GM19023 (cell line): ENCODE measurements at regions not wholly inside any gene's neighbourhood (a gene's known extent, or its start where the extent isn't known, plus 50 kb on each side); places are given as distances from the start of the nearest gene placed in this dataset.
"Not testable (repeated sequence)": the region's sequence is repeated elsewhere in the genome, so short reads cannot be mapped to it uniquely, and the experiment has no call there.

Source experiments
- ATAC-seq: cut with Tn5 transposase; IDR thresholded peaks from one replicate; pipeline ENCODE4 v1.9.1; 2021; ENCODE audit warnings: mild to moderate bottlenecking, moderate library complexity; ENCODE audit not compliant: unreplicated experiment

DNA sequence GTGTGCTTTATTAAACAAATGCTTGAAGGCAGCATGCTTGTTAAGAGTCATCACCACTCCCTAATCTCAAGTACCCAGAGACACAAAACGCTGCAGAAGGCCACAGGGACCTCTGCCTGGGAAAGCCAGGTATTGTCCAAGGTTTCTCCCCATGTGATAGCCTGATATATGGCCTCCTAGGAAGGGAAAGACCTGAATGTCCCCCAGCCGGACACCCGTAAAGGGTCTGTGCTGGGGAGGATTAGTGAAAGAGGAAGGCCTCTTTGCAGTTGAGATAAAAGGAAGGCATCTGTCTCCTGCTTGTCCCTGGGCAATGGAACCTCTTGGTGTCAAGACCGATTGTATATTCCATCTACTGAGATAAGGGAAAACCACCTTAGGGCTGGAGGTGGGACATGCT is 159.7 kb downstream of the ADRA2C start:
- not testable (repeated sequence) for ATAC-seq

DNA sequence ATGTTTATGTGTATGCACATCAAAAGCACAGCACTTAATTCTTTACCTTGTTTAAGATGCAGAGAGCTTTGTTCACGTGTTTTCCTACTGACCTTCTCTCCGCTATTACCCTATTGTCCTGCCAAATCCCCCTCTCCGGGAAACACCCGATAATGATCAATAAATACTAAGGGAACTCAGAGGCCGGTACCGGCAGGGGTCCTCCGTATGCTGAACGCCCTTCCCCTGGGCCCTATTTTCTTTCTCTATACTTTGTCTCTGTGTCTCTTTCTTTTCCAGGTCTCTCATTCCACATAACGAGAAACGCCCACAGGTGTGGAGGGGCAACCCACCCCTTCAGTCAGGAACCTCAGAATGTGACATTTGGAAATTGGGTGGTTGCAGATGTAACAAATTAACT is 160.1 kb downstream of the ADRA2C start:
- not testable (repeated sequence) for ATAC-seq

- not testable (repeated sequence) for ATAC-seq
These were observed 161.0 kb downstream of the ADRA2C start for GRCh38 chr4:3926969-3927755.

GRCh38 chr4:3929431-3929830 is 163.2 kb downstream of the ADRA2C start:
- not testable (repeated sequence) for ATAC-seq

- not testable (repeated sequence) for ATAC-seq
These were observed 166.5 kb downstream of the ADRA2C start for GRCh38 chr4:3932734-3933133.

GRCh38 chr4:3935406-3935805 is 169.2 kb downstream of the ADRA2C start:
- not testable (repeated sequence) for ATAC-seq

DNA sequence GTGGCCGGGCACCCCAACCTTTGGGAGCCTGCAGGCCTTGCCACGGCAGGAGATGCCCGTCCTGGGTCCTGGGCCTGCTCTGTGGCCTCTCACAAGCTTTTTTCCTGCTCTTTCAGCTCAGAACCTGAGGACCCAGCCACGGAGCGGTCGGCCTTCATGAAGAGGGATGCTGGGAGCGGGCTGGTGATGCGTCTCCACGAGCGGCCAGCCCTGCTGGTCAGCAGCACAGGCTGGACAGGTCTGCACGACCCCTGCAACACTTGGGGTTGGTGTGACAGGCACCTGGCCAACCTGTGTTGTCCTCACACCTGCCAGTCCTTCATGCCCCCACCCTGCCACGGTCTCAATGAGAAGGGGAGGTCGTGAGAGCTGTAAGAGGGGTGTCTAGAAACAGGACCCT is 170.0 kb downstream of the ADRA2C start:
- ATAC-seq = no peak

DNA sequence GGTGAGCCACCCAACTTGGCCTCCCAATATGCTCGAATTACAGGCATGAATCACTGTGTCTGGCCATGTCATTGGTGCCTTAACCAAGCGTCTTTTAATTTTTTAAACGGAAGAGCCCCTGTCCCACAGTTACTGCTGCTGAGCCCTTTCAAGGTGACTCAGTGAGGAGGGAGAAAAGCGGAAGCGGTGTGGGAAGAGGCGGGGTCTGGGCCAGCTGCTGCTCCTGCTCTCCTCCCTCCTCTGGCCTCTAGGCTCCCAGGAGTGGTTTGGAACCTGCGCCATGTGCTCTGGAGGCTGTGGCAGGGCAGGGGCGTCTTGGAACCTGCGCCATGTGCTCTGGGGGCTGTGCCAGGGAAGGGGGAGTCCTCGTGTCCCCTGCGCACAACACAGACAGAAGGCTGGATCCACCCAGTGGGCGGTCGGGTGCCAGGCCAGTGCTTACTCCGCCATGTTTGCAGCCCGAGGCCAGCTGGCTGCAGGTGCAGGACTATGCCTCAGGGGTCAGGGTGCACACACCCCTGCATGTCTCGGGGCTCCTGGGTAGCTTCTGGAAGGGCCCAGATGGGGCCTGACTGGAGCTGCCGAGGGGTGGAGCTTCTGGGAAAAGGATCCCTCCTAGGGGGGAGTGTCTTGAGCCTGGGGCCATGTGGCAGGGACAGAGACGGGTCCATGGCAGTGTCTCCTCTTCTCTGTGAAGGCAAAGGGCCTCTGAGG is 171.8 kb downstream of the ADRA2C start:
- not testable (repeated sequence) for ATAC-seq

- not testable (repeated sequence) for ATAC-seq
These were observed 172.5 kb downstream of the ADRA2C start for GRCh38 chr4:3938676-3939075.

DNA sequence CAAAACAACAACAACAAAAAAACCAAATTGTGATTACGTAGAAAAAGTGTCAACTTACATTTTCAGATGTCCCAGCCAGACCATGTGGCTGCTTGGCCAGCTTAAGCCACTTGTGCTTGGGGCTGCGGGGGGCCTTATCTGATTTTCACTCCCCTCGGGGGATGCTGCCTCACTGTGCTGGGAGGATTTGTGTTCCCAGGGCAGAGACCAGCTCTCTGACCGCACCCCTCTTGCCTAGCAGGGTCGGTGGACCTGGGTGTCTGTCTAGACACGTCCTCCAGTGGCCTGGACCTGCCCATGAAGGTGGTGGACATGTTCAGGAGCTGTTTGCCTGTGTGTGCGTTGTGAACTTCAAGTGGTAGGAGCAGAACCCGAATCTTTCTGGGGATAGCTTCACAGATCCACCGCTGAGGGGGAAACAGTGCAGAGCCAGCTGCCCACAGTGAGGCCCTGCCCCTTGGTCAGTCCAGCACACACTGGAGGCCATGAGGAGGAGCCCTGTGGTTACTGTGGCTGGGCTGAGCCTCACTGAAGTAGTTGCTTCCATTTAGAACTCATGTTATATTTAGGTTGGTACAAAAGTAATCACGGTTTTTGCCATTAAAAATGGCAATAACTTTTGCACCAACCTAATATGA is 173.9 kb downstream of the ADRA2C start:
- not testable (repeated sequence) for ATAC-seq

DNA sequence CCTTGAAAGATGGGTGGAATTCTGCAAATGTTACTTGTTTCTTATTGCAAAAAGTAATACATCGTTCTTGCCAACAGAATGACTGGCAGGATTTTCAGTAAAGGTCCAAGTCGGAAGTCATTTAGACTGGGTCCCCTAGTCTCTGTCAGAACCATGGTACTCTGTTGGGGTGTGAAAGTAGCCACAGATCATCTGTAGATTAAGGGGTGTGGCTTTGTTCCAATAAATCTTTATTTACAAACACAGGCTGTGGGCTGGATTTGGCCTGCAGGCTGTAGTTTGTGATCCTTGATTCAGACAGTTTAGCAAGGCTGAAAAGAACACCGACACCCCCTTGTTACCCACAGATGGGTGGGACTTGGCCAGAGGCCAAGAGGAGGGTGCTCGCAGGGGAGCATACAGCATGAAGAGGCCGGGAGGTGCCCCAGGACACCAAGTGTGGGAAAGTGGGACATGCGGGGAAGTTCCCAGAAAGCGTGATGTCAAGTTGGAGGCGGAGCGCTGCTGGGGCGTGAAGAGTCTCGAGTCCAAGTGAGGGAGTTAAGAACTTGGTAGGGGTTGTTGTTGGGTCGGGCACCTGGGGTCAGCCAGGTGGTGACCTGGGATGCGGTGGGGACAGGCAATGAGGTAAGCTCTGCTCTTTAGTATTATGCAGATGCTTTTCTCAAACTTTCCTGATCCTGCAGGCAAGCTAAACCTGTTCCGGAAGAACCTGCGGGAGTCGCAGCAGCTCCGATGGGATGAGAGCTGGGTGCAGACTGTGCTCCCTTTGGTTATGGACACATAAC is 175.7 kb downstream of the ADRA2C start:
- ATAC-seq = not testable (repeated sequence)

GRCh38 chr4:3942569-3942971 is 176.4 kb downstream of the ADRA2C start:
- not testable (repeated sequence) for ATAC-seq

- not testable (repeated sequence) for ATAC-seq
These were observed 176.9 kb downstream of the ADRA2C start for GRCh38 chr4:3943051-3943450.

DNA sequence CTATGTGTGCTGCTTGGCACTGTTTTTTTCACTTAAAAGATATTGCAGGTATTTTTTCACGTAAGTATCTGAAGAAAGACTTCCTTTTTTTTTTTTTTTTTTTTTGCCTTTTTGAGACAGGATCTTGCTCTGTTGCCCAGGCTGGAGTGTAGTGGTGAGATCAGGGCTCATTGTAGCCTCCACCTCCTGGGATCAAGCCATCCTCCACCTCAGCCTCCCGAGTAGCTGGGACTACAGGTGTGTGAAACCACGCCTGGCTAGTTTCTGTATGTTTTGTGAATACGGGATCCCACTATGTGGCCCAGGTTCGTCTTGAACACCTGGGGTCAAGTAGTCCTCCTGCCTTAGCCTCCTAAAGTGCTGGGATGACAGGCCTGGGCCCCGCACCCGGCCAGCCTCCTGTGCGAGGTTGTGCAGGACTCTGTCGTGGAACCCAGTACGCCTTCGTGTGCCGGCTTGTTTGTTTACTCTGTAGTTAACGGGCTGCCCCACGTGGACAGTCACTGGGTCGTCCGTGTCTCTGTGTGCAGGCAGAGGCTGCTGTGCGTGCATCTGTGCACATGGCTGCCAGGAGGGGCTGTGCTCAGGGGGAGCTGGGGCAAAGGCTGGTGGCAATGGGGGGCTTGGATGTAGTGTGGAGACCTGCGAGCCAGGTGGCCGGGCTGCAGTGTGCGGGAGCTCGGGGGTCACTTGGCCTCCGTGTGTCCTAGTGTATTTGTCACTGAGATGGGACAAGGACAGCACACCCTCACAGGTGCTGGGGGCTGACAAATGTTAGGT is 179.5 kb downstream of the ADRA2C start:
- ATAC-seq = no peak

- ATAC-seq = not testable (repeated sequence)
These were observed 180.4 kb downstream of the ADRA2C start for GRCh38 chr4:3946553-3946952.

- not testable (repeated sequence) for ATAC-seq
These were observed 181.6 kb downstream of the ADRA2C start for GRCh38 chr4:3947761-3948160.

GRCh38 chr4:3948210-3948609 is 182.0 kb downstream of the ADRA2C start:
- ATAC-seq = not testable (repeated sequence)

DNA sequence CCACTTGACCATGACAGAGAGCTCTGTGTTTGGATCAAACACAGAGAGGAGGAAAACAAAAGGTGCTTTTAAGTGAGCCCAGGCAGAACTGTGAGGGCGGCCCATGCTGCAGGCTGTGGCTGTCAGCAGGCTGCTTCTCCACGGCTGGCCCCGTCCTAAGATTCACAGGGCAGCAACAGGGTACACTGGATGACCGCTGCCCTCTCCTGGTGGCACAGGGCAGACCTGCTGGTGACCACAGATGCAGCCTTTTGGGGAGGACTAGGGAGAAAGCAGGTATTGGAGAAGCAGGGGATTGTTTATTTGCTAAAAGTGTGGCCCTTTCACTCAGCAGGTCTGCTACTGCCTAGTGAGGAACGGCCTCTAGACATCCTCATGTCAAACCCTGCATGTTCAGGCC is 183.7 kb downstream of the ADRA2C start:
- not testable (repeated sequence) for ATAC-seq

DNA sequence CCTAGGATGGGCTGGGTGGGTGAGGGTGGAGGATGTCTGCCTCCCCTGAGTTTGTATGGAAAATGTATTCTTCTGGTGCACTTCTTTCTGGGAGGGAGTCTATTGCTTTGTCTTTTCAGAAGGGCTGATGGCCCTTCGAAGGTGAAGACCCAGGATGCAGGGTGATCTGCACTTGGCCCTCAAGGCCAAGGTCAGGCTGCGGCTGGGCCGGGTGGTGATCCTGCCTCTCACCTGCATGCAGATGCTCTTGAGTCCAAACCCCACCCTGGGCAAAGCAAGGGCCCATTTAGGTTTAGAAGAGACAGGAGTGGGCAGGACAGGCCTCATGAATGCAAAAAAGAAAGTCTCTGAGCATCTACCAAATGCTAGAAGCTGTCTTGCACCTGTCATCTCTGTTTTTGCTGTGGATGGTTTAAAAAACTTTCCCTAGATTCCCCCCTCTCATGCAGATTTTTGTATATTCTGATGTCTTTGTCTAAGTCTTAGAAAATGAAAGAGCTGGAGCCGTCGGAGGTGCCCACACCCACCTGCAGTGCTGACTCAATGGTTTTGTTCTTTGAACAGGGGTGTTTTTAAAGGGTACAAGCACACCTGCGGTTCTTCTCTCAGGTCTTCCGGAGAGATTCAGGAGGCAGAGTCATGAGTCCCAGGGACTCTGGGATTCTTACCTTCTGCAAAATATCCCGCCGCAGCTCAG is 186.4 kb downstream of the ADRA2C start:
- ATAC-seq = not testable (repeated sequence)
